B cell (primary cell): ENCODE measurements at regions not wholly inside any gene's neighbourhood (a gene's known extent, or its start where the extent isn't known, plus 50 kb on each side); places are given as distances from the start of the nearest gene placed in this dataset.

Experiments used
- ATAC-seq: fragments of 200-7000 bp; cut with Tn5 transposase; one replicate; pipeline ENCODE4 v1.10.0; 2021; ENCODE audit warnings: low read depth, mild to moderate bottlenecking, moderate number of reproducible peaks, moderate library complexity
- CTCF ChIA-PET: fragments of 350-600 bp; sonication (Branson Sonifier 250); formaldehyde crosslinking; loops from one replicate; lab custom pipeline; 2021; ENCODE audit warnings: antibody characterized with exemption, inconsistent platforms; lab: Charles Lee
- POLR2A ChIA-PET: fragments of 350-600 bp; sonication (Branson Sonifier 250); formaldehyde crosslinking; loops from one replicate; lab custom pipeline; 2021; ENCODE audit warnings: antibody characterized with exemption; lab: Charles Lee
- DNase-seq: peaks from one replicate; pipeline ENCODE4 v3.0.0; 2013
- H2AFZ ChIP-seq: 2 replicates; pipeline ENCODE4 v1.6.1; 2012; ENCODE audit warnings: mild to moderate bottlenecking, low read depth, low read length; ENCODE audit not compliant: insufficient read depth, poor library complexity, severe bottlenecking
- H3K27ac ChIP-seq, 2 donors: 1 replicate in 1 of 2; 2 replicates in 1 of 2; pipeline ENCODE4 v1.5.1; 2012 to 2013; ENCODE audit warnings: low read length in 2 of 2, mild to moderate bottlenecking in 2 of 2, moderate library complexity in 1 of 2
- H3K27me3 ChIP-seq, 4 experiments: fragments of 200-600 bp in 1 of 4; sonication (generic) in 1 of 4; replicated peaks in 1 of 4; 1 replicate in 2 of 4; 2 replicates in 2 of 4; pipeline versions ENCODE4 v1.6.1 to v1.7.0; 2013 to 2016; ENCODE audit warnings: low read length in 3 of 4, mild to moderate bottlenecking in 2 of 4, mixed read lengths in 1 of 4, moderate library complexity in 1 of 4; ENCODE audit not compliant: insufficient read depth in 4 of 4, control insufficient read depth in 3 of 4; ENCODE audit errors: control extremely low read depth in 1 of 4
- H3K36me3 ChIP-seq, 2 experiments: replicated peaks in 1 of 2; 1 replicate in 1 of 2; 2 replicates in 1 of 2; pipeline versions ENCODE4 v1.6.1 to v1.7.1; 2013; ENCODE audit warnings: low read length in 1 of 2; ENCODE audit not compliant: insufficient read depth in 2 of 2, control insufficient read depth in 1 of 2; ENCODE audit errors: control extremely low read depth in 1 of 2, extremely low read depth in 1 of 2
- H3K4me1 ChIP-seq, 2 donors: fragments of 200-600 bp in 1 of 2; sonication (generic) in 1 of 2; 1 replicate in 1 of 2; 2 replicates in 1 of 2; pipeline versions ENCODE4 v1.5.1 to v1.6.1; 2013 to 2017; ENCODE audit warnings: low read length in 2 of 2; ENCODE audit not compliant: control insufficient read depth in 2 of 2, insufficient read depth in 2 of 2
- H3K4me2 ChIP-seq: replicated peaks from 2 replicates; pipeline ENCODE3; 2012; ENCODE audit warnings: mild to moderate bottlenecking, low read depth, low read length; ENCODE audit not compliant: poor library complexity, severe bottlenecking
- H3K4me3 ChIP-seq, 5 experiments: fragments of 200-600 bp in 1 of 5; sonication (generic) in 1 of 5; 1 replicate in 3 of 5; 2 replicates in 2 of 5; pipeline versions ENCODE4 v1.5.1 to v1.7.0; 2011 to 2016; ENCODE audit warnings: low read length in 4 of 5, mild to moderate bottlenecking in 4 of 5, low read depth in 2 of 5, control low read depth in 1 of 5, moderate library complexity in 1 of 5; ENCODE audit not compliant: insufficient read depth in 1 of 5; ENCODE audit errors: control extremely low read depth in 1 of 5, extremely low read depth in 1 of 5
- H3K79me2 ChIP-seq: fragments of 200-600 bp; sonication (generic); one replicate; pipeline ENCODE4 v1.6.0; 2016; ENCODE audit warnings: low read length; ENCODE audit not compliant: control insufficient read depth, insufficient read depth
- H3K9ac ChIP-seq: fragments of 200-600 bp; sonication (generic); 2 replicates; pipeline ENCODE4 v1.6.1; 2017; ENCODE audit warnings: mild to moderate bottlenecking, low read length, moderate library complexity
- H3K9me3 ChIP-seq, 3 donors: one replicate each; pipeline versions ENCODE4 v1.6.1 to v1.7.1; 2013; ENCODE audit warnings: low read length in 2 of 3; ENCODE audit not compliant: control insufficient read depth in 2 of 3, insufficient read depth in 1 of 3; ENCODE audit errors: control extremely low read depth in 1 of 3
- H4K20me1 ChIP-seq: 2 replicates; pipeline ENCODE4 v1.6.0; 2012; ENCODE audit warnings: mild to moderate bottlenecking, low read length; ENCODE audit not compliant: insufficient read depth, control insufficient read depth, poor library complexity, severe bottlenecking
- H3K27ac Mint-ChIP-seq: one replicate; pipeline ENCODE4 v1.8.0; 2021; ENCODE audit warnings: mixed read lengths
- H3K27me3 Mint-ChIP-seq: one replicate; pipeline ENCODE4 v1.8.0; 2021; ENCODE audit warnings: mixed read lengths
- H3K4me1 Mint-ChIP-seq: one replicate; pipeline ENCODE4 v1.8.0; 2021; ENCODE audit warnings: mixed read lengths
- H3K4me3 Mint-ChIP-seq: one replicate; pipeline ENCODE4 v1.8.0; 2021; ENCODE audit warnings: mixed read lengths
- H3K9me3 Mint-ChIP-seq: one replicate; pipeline ENCODE4 v1.8.0; 2022; ENCODE audit warnings: mixed read lengths; ENCODE audit not compliant: insufficient read depth
- EZH2 ChIP-seq: IDR thresholded peaks from 2 replicates; pipeline ENCODE4 v1.6.1; 2012; ENCODE audit warnings: borderline replicate concordance, low read depth, mild to moderate bottlenecking, moderate library complexity, low read length; ENCODE audit not compliant: insufficient read depth, poor library complexity, severe bottlenecking
- WGBS: methylation state at CpG from one replicate; pipeline ENCODE4 v1.1.5; 2013; ENCODE audit warnings: missing lambda C conversion rate; ENCODE audit not compliant: insufficient coverage; 5-methylcytosine and 5-hydroxymethylcytosine counted together
- intact Hi-C: fragments of 100-400 bp; cut with micrococcal nuclease; formaldehyde crosslinking; loops from one replicate; pipeline ENCODE4 v1.10.0; 2022
- TF ChIP-seq, protein P1 (sequence below): fragments of 200-600 bp; IDR thresholded peaks from one replicate; pipeline ENCODE4 v1.8.0; 2022; ENCODE audit warnings: antibody characterized with exemption, mild to moderate bottlenecking

DNA sequence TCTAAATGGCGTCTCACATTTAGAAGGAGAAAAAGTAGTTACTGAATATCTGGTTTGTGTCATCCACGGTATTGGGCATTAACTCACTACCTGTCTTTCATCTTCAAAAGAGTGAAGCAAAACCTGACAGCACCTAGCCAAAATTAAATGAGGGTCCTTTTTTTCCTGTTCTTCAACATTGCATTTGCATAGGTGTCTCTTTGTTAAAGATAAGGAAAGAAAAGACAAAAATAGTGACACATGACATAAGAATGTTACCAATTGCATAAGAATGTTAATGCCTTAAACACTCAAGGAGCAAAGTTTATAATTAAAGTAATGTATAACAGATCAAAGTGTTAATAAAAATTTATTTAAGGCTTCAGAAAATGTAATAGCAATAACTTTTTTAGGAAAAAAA, 61.4 kb upstream of the MANEA start:
- CTCF ChIA-PET = no interaction called here
- no peak for ATAC-seq

DNA sequence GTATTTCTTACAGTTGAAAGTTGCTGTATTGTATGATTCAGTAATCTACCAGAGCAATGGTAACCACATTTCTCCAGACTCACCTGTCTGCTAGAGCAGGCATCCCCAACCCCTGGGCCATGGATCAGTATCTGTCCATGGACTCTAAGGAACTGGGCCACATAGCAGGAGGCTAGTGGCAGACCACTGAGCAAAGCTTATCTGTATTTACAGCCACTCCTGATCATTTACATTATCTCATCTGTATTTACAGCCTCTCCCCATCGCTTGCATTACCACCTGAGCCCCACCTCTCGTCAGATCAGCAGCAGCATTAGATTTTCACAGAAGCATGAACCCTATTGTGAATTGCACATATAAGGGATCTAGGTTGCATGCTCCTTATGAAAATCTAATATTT, 60.3 kb upstream of the MANEA start:
- H3K4me1 ChIP-seq = no peaks in the 10 kb centered on the region
- Mint-ChIP-seq H3K9me3 (no peaks in the 10 kb centered on the region), H3K27me3 (no peaks in the 10 kb centered on the region), H3K4me3 (no peak overlapping the region), H3K4me1 (no peaks in the 10 kb centered on the region), H3K27ac (no peak overlapping the region)
- peaks cover 0 to 15% (median 0%) of the 10 kb centered on the region in 3 donors for H3K9me3 ChIP-seq
- no peak overlapping the region for H3K4me3 ChIP-seq
- ATAC-seq (no peak), DNase-seq (no peak)
- H3K79me2 ChIP-seq = no peaks in the 10 kb centered on the region
- H3K36me3 ChIP-seq = no peaks in the 10 kb centered on the region
- H3K27ac ChIP-seq = no peak overlapping the region
- no peaks in the 10 kb centered on the region for H4K20me1 ChIP-seq
- no peak for TF ChIP-seq EZH2
- TF ChIP-seq, protein P1, sequence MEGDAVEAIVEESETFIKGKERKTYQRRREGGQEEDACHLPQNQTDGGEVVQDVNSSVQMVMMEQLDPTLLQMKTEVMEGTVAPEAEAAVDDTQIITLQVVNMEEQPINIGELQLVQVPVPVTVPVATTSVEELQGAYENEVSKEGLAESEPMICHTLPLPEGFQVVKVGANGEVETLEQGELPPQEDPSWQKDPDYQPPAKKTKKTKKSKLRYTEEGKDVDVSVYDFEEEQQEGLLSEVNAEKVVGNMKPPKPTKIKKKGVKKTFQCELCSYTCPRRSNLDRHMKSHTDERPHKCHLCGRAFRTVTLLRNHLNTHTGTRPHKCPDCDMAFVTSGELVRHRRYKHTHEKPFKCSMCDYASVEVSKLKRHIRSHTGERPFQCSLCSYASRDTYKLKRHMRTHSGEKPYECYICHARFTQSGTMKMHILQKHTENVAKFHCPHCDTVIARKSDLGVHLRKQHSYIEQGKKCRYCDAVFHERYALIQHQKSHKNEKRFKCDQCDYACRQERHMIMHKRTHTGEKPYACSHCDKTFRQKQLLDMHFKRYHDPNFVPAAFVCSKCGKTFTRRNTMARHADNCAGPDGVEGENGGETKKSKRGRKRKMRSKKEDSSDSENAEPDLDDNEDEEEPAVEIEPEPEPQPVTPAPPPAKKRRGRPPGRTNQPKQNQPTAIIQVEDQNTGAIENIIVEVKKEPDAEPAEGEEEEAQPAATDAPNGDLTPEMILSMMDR = no peak
- intact Hi-C loops = no loop called here
- H3K27me3 ChIP-seq = no peaks in the 10 kb centered on the region
- H3K4me2 ChIP-seq = no peak overlapping the region
- ChIA-PET POLR2A (no interaction called here), CTCF (no interaction called here)
- H2AFZ ChIP-seq = no peak overlapping the region
- H3K9ac ChIP-seq = no peak overlapping the region
- WGBS = no CpG with 5 or more reads among the region's 2 CpGs

More for the DNA sequence above, 61.4 kb upstream of the MANEA start:
- H3K4me3 ChIP-seq = no peak overlapping the region
- H3K36me3 ChIP-seq = no peaks in the 10 kb centered on the region
- DNase-seq = no peak
- TF ChIP-seq, protein P1 = no peak
- TF ChIP-seq EZH2 = no peak
- peaks cover 0 to 15% (median 0%) of the 10 kb centered on the region in 3 donors for H3K9me3 ChIP-seq
- no peaks in the 10 kb centered on the region for H3K4me1 ChIP-seq
- H2AFZ ChIP-seq = no peak overlapping the region
- H3K27me3 ChIP-seq = no peaks in the 10 kb centered on the region
- WGBS = no CpG with 5 or more reads among the region's 2 CpGs
- Mint-ChIP-seq H3K4me1 (no peaks in the 10 kb centered on the region), H3K27ac (no peak overlapping the region), H3K27me3 (no peaks in the 10 kb centered on the region), H3K9me3 (no peaks in the 10 kb centered on the region), H3K4me3 (no peak overlapping the region)
- H3K9ac ChIP-seq = no peak overlapping the region
- H3K4me2 ChIP-seq = no peak overlapping the region
- intact Hi-C loops = no loop called here
- POLR2A ChIA-PET = no interaction called here
- no peak overlapping the region for H3K27ac ChIP-seq
- H3K79me2 ChIP-seq = no peaks in the 10 kb centered on the region
- H4K20me1 ChIP-seq = no peaks in the 10 kb centered on the region
